SK-N-SH (cell line): ENCODE measurements at regions not wholly inside any gene's neighbourhood (a gene's known extent, or its start where the extent isn't known, plus 50 kb on each side); places are given as distances from the start of the nearest gene placed in this dataset.

Experiments
- ELF1 ChIP-seq: IDR thresholded peaks from 2 replicates; pipeline ENCODE4 v1.4.0; 2012
- TF ChIP-seq, protein P1 (sequence below): fragments of 200-600 bp; sonication (generic); IDR thresholded peaks from 2 replicates; pipeline ENCODE4 v1.6.1; 2017; ENCODE audit warnings: antibody characterized with exemption, mild to moderate bottlenecking, moderate library complexity
- TF ChIP-seq, protein P2 (sequence below): IDR thresholded peaks from 2 replicates; pipeline ENCODE4 v1.4.0; 2012; ENCODE audit warnings: low read depth, borderline replicate concordance

GRCh38 chr5:57394421-57395210, 88.0 kb downstream of the ACTBL2 start:
- TF ChIP-seq, protein P1, sequence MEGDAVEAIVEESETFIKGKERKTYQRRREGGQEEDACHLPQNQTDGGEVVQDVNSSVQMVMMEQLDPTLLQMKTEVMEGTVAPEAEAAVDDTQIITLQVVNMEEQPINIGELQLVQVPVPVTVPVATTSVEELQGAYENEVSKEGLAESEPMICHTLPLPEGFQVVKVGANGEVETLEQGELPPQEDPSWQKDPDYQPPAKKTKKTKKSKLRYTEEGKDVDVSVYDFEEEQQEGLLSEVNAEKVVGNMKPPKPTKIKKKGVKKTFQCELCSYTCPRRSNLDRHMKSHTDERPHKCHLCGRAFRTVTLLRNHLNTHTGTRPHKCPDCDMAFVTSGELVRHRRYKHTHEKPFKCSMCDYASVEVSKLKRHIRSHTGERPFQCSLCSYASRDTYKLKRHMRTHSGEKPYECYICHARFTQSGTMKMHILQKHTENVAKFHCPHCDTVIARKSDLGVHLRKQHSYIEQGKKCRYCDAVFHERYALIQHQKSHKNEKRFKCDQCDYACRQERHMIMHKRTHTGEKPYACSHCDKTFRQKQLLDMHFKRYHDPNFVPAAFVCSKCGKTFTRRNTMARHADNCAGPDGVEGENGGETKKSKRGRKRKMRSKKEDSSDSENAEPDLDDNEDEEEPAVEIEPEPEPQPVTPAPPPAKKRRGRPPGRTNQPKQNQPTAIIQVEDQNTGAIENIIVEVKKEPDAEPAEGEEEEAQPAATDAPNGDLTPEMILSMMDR, result no peak
- TF ChIP-seq, protein P2, sequence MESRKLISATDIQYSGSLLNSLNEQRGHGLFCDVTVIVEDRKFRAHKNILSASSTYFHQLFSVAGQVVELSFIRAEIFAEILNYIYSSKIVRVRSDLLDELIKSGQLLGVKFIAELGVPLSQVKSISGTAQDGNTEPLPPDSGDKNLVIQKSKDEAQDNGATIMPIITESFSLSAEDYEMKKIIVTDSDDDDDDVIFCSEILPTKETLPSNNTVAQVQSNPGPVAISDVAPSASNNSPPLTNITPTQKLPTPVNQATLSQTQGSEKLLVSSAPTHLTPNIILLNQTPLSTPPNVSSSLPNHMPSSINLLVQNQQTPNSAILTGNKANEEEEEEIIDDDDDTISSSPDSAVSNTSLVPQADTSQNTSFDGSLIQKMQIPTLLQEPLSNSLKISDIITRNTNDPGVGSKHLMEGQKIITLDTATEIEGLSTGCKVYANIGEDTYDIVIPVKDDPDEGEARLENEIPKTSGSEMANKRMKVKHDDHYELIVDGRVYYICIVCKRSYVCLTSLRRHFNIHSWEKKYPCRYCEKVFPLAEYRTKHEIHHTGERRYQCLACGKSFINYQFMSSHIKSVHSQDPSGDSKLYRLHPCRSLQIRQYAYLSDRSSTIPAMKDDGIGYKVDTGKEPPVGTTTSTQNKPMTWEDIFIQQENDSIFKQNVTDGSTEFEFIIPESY, result no peak
- no peak for TF ChIP-seq ELF1
